Hepatocyte (in vitro differentiated cells): ENCODE measurements at regions not wholly inside any gene's neighbourhood (a gene's known extent, or its start where the extent isn't known, plus 50 kb on each side); places are given as distances from the start of the nearest gene placed in this dataset.

Experiments used
- CTCF ChIP-seq: fragments of 200-600 bp; sonication (generic); IDR thresholded peaks from 2 replicates; pipeline ENCODE4 v1.5.1; 2016; ENCODE audit warnings: antibody characterized with exemption, mild to moderate bottlenecking; ENCODE audit not compliant: poor library complexity
- EZH2 ChIP-seq: fragments of 200-600 bp; sonication (generic); IDR thresholded peaks from 2 replicates; pipeline ENCODE4 v1.6.1; 2016; ENCODE audit warnings: antibody characterized with exemption, mild to moderate bottlenecking, borderline replicate concordance
- EZH2phosphoT487 ChIP-seq: fragments of 200-600 bp; sonication (generic); IDR thresholded peaks from one replicate; pipeline ENCODE4 v1.6.1; 2018; ENCODE audit warnings: antibody characterized with exemption, mild to moderate bottlenecking, low read depth, moderate library complexity; ENCODE audit not compliant: unreplicated experiment, severe bottlenecking

GRCh38 chr17:13986855-13987254 lies 82.4 kb upstream of the COX10 start:
- no peak for TF ChIP-seq CTCF
- no peak for TF ChIP-seq EZH2phosphoT487
- no peak for TF ChIP-seq EZH2
